Natural killer cell (primary cell): ENCODE measurements at regions not wholly inside any gene's neighbourhood (a gene's known extent, or its start where the extent isn't known, plus 50 kb on each side); places are given as distances from the start of the nearest gene placed in this dataset.

Experiments
- ATAC-seq, 3 donors: fragments of 150-1000 bp in 2 of 3; fragments of 200-7000 bp in 1 of 3; cut with Tn5 transposase; 1 replicate in 1 of 3; 2 replicates in 2 of 3; pipeline ENCODE4 v1.10.0; 2021; ENCODE audit warnings: mild to moderate bottlenecking in 2 of 3, moderate library complexity in 2 of 3
- DNase-seq, 2 donors: peaks; one replicate each; pipeline versions ENCODE4 v3.0.0 to v3.0.0-alpha.2; 2013 to 2021; ENCODE audit warnings: mixed read lengths in 1 of 2
- H3K27ac ChIP-seq: one replicate; pipeline ENCODE4 v1.5.1; 2013; ENCODE audit warnings: mild to moderate bottlenecking, low read length
- H3K27me3 ChIP-seq: one replicate; pipeline ENCODE4 v1.6.1; 2013; ENCODE audit warnings: low read length; ENCODE audit not compliant: control insufficient read depth, insufficient read depth
- H3K36me3 ChIP-seq: one replicate; pipeline ENCODE4 v1.6.1; 2013; ENCODE audit warnings: low read length; ENCODE audit not compliant: control insufficient read depth, insufficient read depth
- H3K4me1 ChIP-seq: one replicate; pipeline ENCODE4 v1.6.1; 2013; ENCODE audit warnings: low read length; ENCODE audit not compliant: control insufficient read depth, insufficient read depth
- H3K4me3 ChIP-seq: one replicate; pipeline ENCODE4 v1.5.1; 2013; ENCODE audit warnings: low read length
- H3K9me3 ChIP-seq: one replicate; pipeline ENCODE4 v1.6.1; 2013; ENCODE audit warnings: low read length; ENCODE audit not compliant: control insufficient read depth, insufficient read depth
- H3K27ac Mint-ChIP-seq, 2 donors: one replicate each; pipeline ENCODE4 v1.8.0; 2022; ENCODE audit warnings: mild to moderate bottlenecking in 2 of 2, mixed read lengths in 2 of 2, moderate library complexity in 1 of 2
- H3K27me3 Mint-ChIP-seq, 2 donors: one replicate each; pipeline ENCODE4 v1.8.0; 2022; ENCODE audit warnings: low read depth in 2 of 2, mixed read lengths in 2 of 2
- H3K36me3 Mint-ChIP-seq: one replicate; pipeline ENCODE4 v1.8.0; 2022; ENCODE audit warnings: mixed read lengths
- H3K4me1 Mint-ChIP-seq, 2 donors: one replicate each; pipeline ENCODE4 v1.8.0; 2022; ENCODE audit warnings: mixed read lengths in 2 of 2
- H3K4me3 Mint-ChIP-seq: one replicate; pipeline ENCODE4 v1.8.0; 2022; ENCODE audit warnings: mild to moderate bottlenecking, moderate library complexity, mixed read lengths
- H3K9me3 Mint-ChIP-seq, 2 donors: one replicate each; pipeline ENCODE4 v1.8.0; 2022; ENCODE audit warnings: mixed read lengths in 2 of 2
- CTCF ChIP-seq: fragments of 200-600 bp; IDR thresholded peaks from one replicate; pipeline ENCODE4 v1.8.0; 2022; ENCODE audit warnings: antibody characterized with exemption
- WGBS: methylation state at CpG from one replicate; pipeline ENCODE4 v1.1.7; 2013; ENCODE audit warnings: missing lambda C conversion rate; ENCODE audit not compliant: insufficient coverage; 5-methylcytosine and 5-hydroxymethylcytosine counted together
- intact Hi-C: fragments of 100-400 bp; cut with micrococcal nuclease; formaldehyde crosslinking; loops from one replicate; pipeline ENCODE4 v1.14.2; 2022

GRCh38 chr6:113421997-113422396, 435.1 kb upstream of the MARCKS start:
- DNase-seq, result no peak

GRCh38 chr6:113423956-113424355, 433.2 kb upstream of the MARCKS start:
- ATAC-seq, result no peak
- no peaks in the 10 kb centered on the region for H3K27me3 Mint-ChIP-seq
- no peaks in the 10 kb centered on the region for H3K9me3 Mint-ChIP-seq
- intact Hi-C loops, result no loop called here
- no peak overlapping the region for H3K4me3 Mint-ChIP-seq
- H3K36me3 Mint-ChIP-seq, result no peaks in the 10 kb centered on the region
- H3K4me1 Mint-ChIP-seq, result no peaks in the 10 kb centered on the region
- no peak for TF ChIP-seq CTCF
- Histone ChIP-seq H3K27ac (no peak overlapping the region), H3K9me3 (no peaks in the 10 kb centered on the region), H3K4me3 (no peak overlapping the region), H3K36me3 (no peaks in the 10 kb centered on the region), H3K27me3 (no peaks in the 10 kb centered on the region), H3K4me1 (no peaks in the 10 kb centered on the region)
- no CpG with 5 or more reads among the region's 1 CpG for WGBS
- no peak for DNase-seq
- H3K27ac Mint-ChIP-seq, result no peak overlapping the region

More at GRCh38 chr6:113421997-113422396, 435.1 kb upstream of the MARCKS start:
- no peaks in the 10 kb centered on the region for H3K27me3 ChIP-seq
- no peaks in the 10 kb centered on the region for H3K36me3 ChIP-seq
- H3K27me3 Mint-ChIP-seq, result no peaks in the 10 kb centered on the region
- WGBS, result 50% methylated on average over 1 of the region's 1 CpG
- H3K4me1 Mint-ChIP-seq, result no peaks in the 10 kb centered on the region
- intact Hi-C loops, result no loop called here
- TF ChIP-seq CTCF, result no peak
- no peak overlapping the region for H3K4me3 ChIP-seq
- H3K27ac ChIP-seq, result no peak overlapping the region
- H3K4me1 ChIP-seq, result no peaks in the 10 kb centered on the region
- H3K36me3 Mint-ChIP-seq, result no peaks in the 10 kb centered on the region
- no peak overlapping the region for H3K27ac Mint-ChIP-seq
- no peak for ATAC-seq
- H3K9me3 Mint-ChIP-seq, result peaks cover 0 to 3% of the 10 kb centered on the region in 2 donors
- no peak overlapping the region for H3K4me3 Mint-ChIP-seq
- no peaks in the 10 kb centered on the region for H3K9me3 ChIP-seq

- H3K9me3 Mint-ChIP-seq, result peaks cover 0 to 2% of the 10 kb centered on the region in 2 donors
- Histone ChIP-seq H3K36me3 (no peaks in the 10 kb centered on the region), H3K27ac (no peak overlapping the region), H3K4me3 (no peak overlapping the region), H3K27me3 (no peaks in the 10 kb centered on the region), H3K4me1 (no peaks in the 10 kb centered on the region), H3K9me3 (no peaks in the 10 kb centered on the region)
- no peaks in the 10 kb centered on the region for H3K27me3 Mint-ChIP-seq
- DNase-seq (no peak), ATAC-seq (no peak)
- H3K27ac Mint-ChIP-seq, result no peak overlapping the region
- no peaks in the 10 kb centered on the region for H3K36me3 Mint-ChIP-seq
- intact Hi-C loops, result no loop called here
- 93% methylated on average over 3 of the region's 3 CpGs for WGBS
- TF ChIP-seq CTCF, result no peak
- H3K4me1 Mint-ChIP-seq, result no peaks in the 10 kb centered on the region
- H3K4me3 Mint-ChIP-seq, result no peak overlapping the region
These were observed 431.0 kb upstream of the MARCKS start for GRCh38 chr6:113425977-113426660.

- Mint-ChIP-seq H3K27me3 (no peaks in the 10 kb centered on the region), H3K27ac (no peak overlapping the region), H3K36me3 (no peaks in the 10 kb centered on the region), H3K4me3 (no peak overlapping the region), H3K9me3 (peaks cover 0 to 2% of the 10 kb centered on the region in 2 donors), H3K4me1 (no peaks in the 10 kb centered on the region)
- no peak for TF ChIP-seq CTCF
- no peaks in the 10 kb centered on the region for H3K9me3 ChIP-seq
- no peak overlapping the region for H3K4me3 ChIP-seq
- 90% methylated on average over 2 of the region's 2 CpGs for WGBS
- no peak for DNase-seq
- intact Hi-C loops, result no loop called here
- no peaks in the 10 kb centered on the region for H3K36me3 ChIP-seq
- no peaks in the 10 kb centered on the region for H3K27me3 ChIP-seq
- no peak overlapping the region for H3K27ac ChIP-seq
- H3K4me1 ChIP-seq, result no peaks in the 10 kb centered on the region
- no peak for ATAC-seq
These were observed 429.5 kb upstream of the MARCKS start for GRCh38 chr6:113427617-113428016.
